Mesendoderm (in vitro differentiated cells): ENCODE measurements at regions not wholly inside any gene's neighbourhood (a gene's known extent, or its start where the extent isn't known, plus 50 kb on each side); places are given as distances from the start of the nearest gene placed in this dataset.

Source experiments
- DNase-seq: peaks from one replicate; pipeline ENCODE4 v3.0.0; 2013
- H2AK5ac ChIP-seq: 2 replicates; pipeline ENCODE4 v1.6.1; 2013; ENCODE audit warnings: low read length, inconsistent platforms
- H2BK120ac ChIP-seq: 2 replicates; pipeline ENCODE4 v1.6.1; 2013; ENCODE audit warnings: low read depth, mild to moderate bottlenecking, low read length, moderate library complexity, mixed read lengths
- H2BK15ac ChIP-seq: replicated peaks from 2 replicates; pipeline ENCODE4 v1.6.1; 2013; ENCODE audit warnings: low read depth, mild to moderate bottlenecking, moderate library complexity
- H2BK5ac ChIP-seq: 2 replicates; pipeline ENCODE4 v1.6.1; 2013; ENCODE audit warnings: low read length, inconsistent platforms
- H3K18ac ChIP-seq: 2 replicates; pipeline ENCODE4 v1.6.1; 2013; ENCODE audit warnings: mild to moderate bottlenecking, low read length, mixed read lengths
- H3K23ac ChIP-seq: one replicate; pipeline ENCODE4 v1.6.1; 2013; ENCODE audit warnings: low read length
- H3K27ac ChIP-seq: 2 replicates; pipeline ENCODE4 v1.5.1; 2013; ENCODE audit warnings: low read depth, mild to moderate bottlenecking, inconsistent platforms, low read length, moderate library complexity
- H3K27me3 ChIP-seq: 2 replicates; pipeline ENCODE4 v1.6.1; 2013; ENCODE audit warnings: low read length, control low read depth, mild to moderate bottlenecking, inconsistent platforms; ENCODE audit not compliant: insufficient read depth, poor library complexity
- H3K36me3 ChIP-seq: 2 replicates; pipeline ENCODE4 v1.6.1; 2013; ENCODE audit warnings: low read length, inconsistent platforms; ENCODE audit not compliant: control insufficient read depth, insufficient read depth
- H3K4ac ChIP-seq: one replicate; pipeline ENCODE4 v1.6.1; 2013; ENCODE audit warnings: low read depth, mild to moderate bottlenecking, low read length, moderate library complexity
- H3K4me1 ChIP-seq: 2 replicates; pipeline ENCODE4 v1.6.1; 2013; ENCODE audit warnings: low read depth, low read length, inconsistent platforms; ENCODE audit not compliant: control insufficient read depth
- H3K4me2 ChIP-seq: 2 replicates; pipeline ENCODE4 v1.6.1; 2013; ENCODE audit warnings: low read length
- H3K4me3 ChIP-seq: 2 replicates; pipeline ENCODE4 v1.5.1; 2013; ENCODE audit warnings: mild to moderate bottlenecking, low read length
- H3K56ac ChIP-seq: one replicate; pipeline ENCODE4 v1.6.1; 2013; ENCODE audit warnings: low read length
- H3K79me1 ChIP-seq: 2 replicates; pipeline ENCODE4 v1.6.1; 2013; ENCODE audit warnings: low read length, inconsistent platforms
- H3K79me2 ChIP-seq: 2 replicates; pipeline ENCODE4 v1.6.1; 2013; ENCODE audit warnings: mild to moderate bottlenecking, low read length; ENCODE audit not compliant: control insufficient read depth, insufficient read depth
- H3K9ac ChIP-seq: 2 replicates; pipeline ENCODE4 v1.6.1; 2013; ENCODE audit warnings: low read length, inconsistent platforms
- H4K5ac ChIP-seq: one replicate; pipeline ENCODE4 v1.6.1; 2013; ENCODE audit warnings: low read length
- H4K8ac ChIP-seq: one replicate; pipeline ENCODE4 v1.6.1; 2013; ENCODE audit warnings: low read depth, mild to moderate bottlenecking, control low read depth, low read length, moderate library complexity
- WGBS: extraction: QIAGEN DNeasy Blood & Tissue Kit; methylation state at CpG from one replicate; pipeline ENCODE4 v1.1.7; 2013; ENCODE audit warnings: low lambda C conversion rate, missing lambda C conversion rate; ENCODE audit not compliant: insufficient coverage; ENCODE audit errors: extremely low coverage; 5-methylcytosine and 5-hydroxymethylcytosine counted together

- Histone ChIP-seq H2AK5ac (no peak overlapping the region), H3K4me1 (no peaks in the 10 kb centered on the region), H3K79me1 (no peaks in the 10 kb centered on the region), H3K56ac (no peak overlapping the region), H3K4ac (no peak overlapping the region), H3K18ac (no peak overlapping the region), H3K9ac (no peak overlapping the region), H2BK5ac (no peak overlapping the region), H4K8ac (no peak overlapping the region), H3K27ac (no peak overlapping the region), H3K4me3 (no peak overlapping the region), H4K5ac (no peak overlapping the region), H3K79me2 (no peaks in the 10 kb centered on the region), H3K4me2 (no peak overlapping the region), H3K23ac (no peak overlapping the region), H2BK15ac (no peak overlapping the region), H3K36me3 (no peaks in the 10 kb centered on the region), H2BK120ac (no peak overlapping the region), H3K27me3 (no peaks in the 10 kb centered on the region)
- WGBS: no CpG with 5 or more reads among the region's 2 CpGs
- no peak for DNase-seq
These were observed 141.2 kb downstream of the LRATD1 start for GRCh38 chr2:14773696-14774095.

DNA sequence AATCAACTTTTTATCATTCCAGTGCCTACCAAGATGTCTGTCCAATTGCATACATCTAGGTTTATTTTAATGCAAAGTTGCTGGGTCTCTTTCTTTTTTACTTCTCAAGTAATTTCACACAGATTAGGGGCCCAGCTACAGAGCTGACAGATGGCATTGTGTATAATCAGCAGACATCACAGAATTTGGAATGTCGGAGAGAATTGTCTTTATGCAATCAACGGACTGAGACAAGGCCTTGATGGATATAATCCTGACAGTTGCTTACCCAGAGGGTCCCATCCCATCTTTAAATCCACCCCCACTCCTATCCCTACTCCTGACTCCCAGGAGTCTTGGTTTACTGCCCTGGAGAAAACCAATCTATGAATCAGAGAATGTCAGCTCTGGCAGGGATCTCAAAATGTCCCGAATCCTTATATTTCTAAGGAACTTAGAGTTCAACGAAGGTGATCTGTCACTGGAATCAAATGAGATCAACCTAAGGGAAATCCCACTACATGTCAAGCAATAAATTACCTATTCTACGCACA lies 142.0 kb downstream of the LRATD1 start:
- H4K5ac ChIP-seq: no peak overlapping the region
- H2BK5ac ChIP-seq: no peak overlapping the region
- no peak overlapping the region for H3K4me3 ChIP-seq
- no peak overlapping the region for H3K56ac ChIP-seq
- no peak overlapping the region for H3K4me2 ChIP-seq
- no peak overlapping the region for H3K23ac ChIP-seq
- H3K27me3 ChIP-seq: no peaks in the 10 kb centered on the region
- no peaks in the 10 kb centered on the region for H3K79me2 ChIP-seq
- no peaks in the 10 kb centered on the region for H3K79me1 ChIP-seq
- H2AK5ac ChIP-seq: no peak overlapping the region
- H4K8ac ChIP-seq: no peak overlapping the region
- no peaks in the 10 kb centered on the region for H3K36me3 ChIP-seq
- no peak overlapping the region for H2BK15ac ChIP-seq
- no peak overlapping the region for H3K9ac ChIP-seq
- DNase-seq: no peak
- no peaks in the 10 kb centered on the region for H3K4me1 ChIP-seq
- no peak overlapping the region for H3K27ac ChIP-seq
- WGBS: no CpG with 5 or more reads among the region's 5 CpGs
- no peak overlapping the region for H2BK120ac ChIP-seq
- no peak overlapping the region for H3K18ac ChIP-seq
- H3K4ac ChIP-seq: no peak overlapping the region

GRCh38 chr2:14776216-14776615 lies 143.7 kb downstream of the LRATD1 start:
- Histone ChIP-seq H3K4me1 (no peaks in the 10 kb centered on the region), H3K27ac (no peak overlapping the region), H3K4me2 (no peak overlapping the region), H2AK5ac (no peak overlapping the region), H4K5ac (no peak overlapping the region), H3K9ac (no peak overlapping the region), H3K4ac (no peak overlapping the region), H3K36me3 (no peaks in the 10 kb centered on the region), H3K27me3 (no peaks in the 10 kb centered on the region), H3K79me2 (no peaks in the 10 kb centered on the region), H3K23ac (no peak overlapping the region), H3K79me1 (no peaks in the 10 kb centered on the region), H4K8ac (no peak overlapping the region), H2BK120ac (no peak overlapping the region), H3K18ac (no peak overlapping the region), H2BK15ac (no peak overlapping the region), H2BK5ac (no peak overlapping the region), H3K56ac (no peak overlapping the region), H3K4me3 (no peak overlapping the region)
- WGBS: no CpG with 5 or more reads among the region's 1 CpG
- no peak for DNase-seq

- Histone ChIP-seq H3K9ac (no peak overlapping the region), H2BK15ac (no peak overlapping the region), H2AK5ac (no peak overlapping the region), H3K23ac (no peak overlapping the region), H3K79me2 (no peaks in the 10 kb centered on the region), H4K8ac (no peak overlapping the region), H3K56ac (no peak overlapping the region), H2BK120ac (no peak overlapping the region), H3K4me3 (no peak overlapping the region), H3K27ac (no peak overlapping the region), H3K27me3 (no peaks in the 10 kb centered on the region), H3K79me1 (no peaks in the 10 kb centered on the region), H3K36me3 (no peaks in the 10 kb centered on the region), H3K4ac (no peak overlapping the region), H3K18ac (no peak overlapping the region), H4K5ac (no peak overlapping the region), H3K4me1 (no peaks in the 10 kb centered on the region), H2BK5ac (no peak overlapping the region), H3K4me2 (no peak overlapping the region)
- no peak for DNase-seq
- WGBS: no CpG with 5 or more reads among the region's 2 CpGs
These were observed 145.5 kb downstream of the LRATD1 start for GRCh38 chr2:14778015-14778414.

DNA sequence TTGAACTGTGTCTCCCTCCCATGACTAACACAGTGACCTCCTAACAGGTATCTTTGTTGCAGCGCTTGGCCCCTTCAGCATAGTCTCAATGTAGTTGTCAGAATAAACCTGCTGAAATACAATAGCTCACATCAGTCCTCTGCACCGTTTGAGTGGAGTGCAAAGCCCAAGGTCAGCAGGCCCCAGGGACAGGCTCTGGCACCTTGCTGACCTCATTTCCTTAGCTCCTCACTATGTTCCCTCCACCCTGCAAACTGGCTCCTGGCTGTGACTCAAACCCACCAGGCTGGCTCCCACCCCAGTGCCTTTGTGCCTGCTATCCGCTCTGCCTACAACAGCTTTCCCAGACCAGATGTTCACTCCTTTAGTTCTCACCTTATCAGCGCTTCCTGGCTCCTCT lies 146.7 kb downstream of the LRATD1 start:
- no peak overlapping the region for H3K4me3 ChIP-seq
- WGBS: no CpG with 5 or more reads among the region's 4 CpGs
- H3K56ac ChIP-seq: no peak overlapping the region
- no peak overlapping the region for H2BK120ac ChIP-seq
- no peak overlapping the region for H3K4ac ChIP-seq
- H3K23ac ChIP-seq: no peak overlapping the region
- no peak overlapping the region for H2AK5ac ChIP-seq
- no peaks in the 10 kb centered on the region for H3K36me3 ChIP-seq
- peak; percentile 2 for DNase-seq
- H3K79me1 ChIP-seq: no peaks in the 10 kb centered on the region
- H3K27ac ChIP-seq: no peak overlapping the region
- H3K79me2 ChIP-seq: no peaks in the 10 kb centered on the region
- no peak overlapping the region for H2BK15ac ChIP-seq
- no peaks in the 10 kb centered on the region for H3K27me3 ChIP-seq
- no peak overlapping the region for H3K9ac ChIP-seq
- no peak overlapping the region for H3K18ac ChIP-seq
- no peaks in the 10 kb centered on the region for H3K4me1 ChIP-seq
- H4K8ac ChIP-seq: no peak overlapping the region
- no peak overlapping the region for H2BK5ac ChIP-seq
- H3K4me2 ChIP-seq: no peak overlapping the region
- H4K5ac ChIP-seq: no peak overlapping the region

- H3K36me3 ChIP-seq: no peaks in the 10 kb centered on the region
- WGBS: no CpG with 5 or more reads among the region's 4 CpGs
- H4K8ac ChIP-seq: no peak overlapping the region
- no peak overlapping the region for H2BK5ac ChIP-seq
- no peak overlapping the region for H3K4me3 ChIP-seq
- H3K4me1 ChIP-seq: no peaks in the 10 kb centered on the region
- no peak overlapping the region for H2BK120ac ChIP-seq
- DNase-seq: no peak
- H3K79me1 ChIP-seq: no peaks in the 10 kb centered on the region
- no peaks in the 10 kb centered on the region for H3K27me3 ChIP-seq
- no peak overlapping the region for H3K9ac ChIP-seq
- H3K18ac ChIP-seq: no peak overlapping the region
- no peak overlapping the region for H2BK15ac ChIP-seq
- H3K4me2 ChIP-seq: no peak overlapping the region
- no peaks in the 10 kb centered on the region for H3K79me2 ChIP-seq
- H2AK5ac ChIP-seq: no peak overlapping the region
- no peak overlapping the region for H4K5ac ChIP-seq
- H3K4ac ChIP-seq: no peak overlapping the region
- H3K23ac ChIP-seq: no peak overlapping the region
- H3K56ac ChIP-seq: no peak overlapping the region
- no peak overlapping the region for H3K27ac ChIP-seq
These were observed 148.6 kb downstream of the LRATD1 start for GRCh38 chr2:14781142-14781541.
